ENCODE measurements at regions not wholly inside any gene's neighbourhood (a gene's known extent, or its start where the extent isn't known, plus 50 kb on each side); places are given as distances from the start of the nearest gene placed in this dataset.

GRCh38 chr3:41093476-41093875 lies 105.8 kb upstream of the CTNNB1 start:
- TF ChIP-seq EZH2 (IDR thresholded peaks at IDR 0.05) (no peak), CTCF (IDR thresholded peaks at IDR 0.05) (no peak), EZH2phosphoT487 (IDR thresholded peaks at IDR 0.05) (no peak)

Data from neural progenitor cell (in vitro differentiated cells).